IPS-11a (cell line): ENCODE measurements at regions not wholly inside any gene's neighbourhood (a gene's known extent, or its start where the extent isn't known, plus 50 kb on each side); places are given as distances from the start of the nearest gene placed in this dataset.

Experiments used
- H3K4me3 ChIP-seq: one replicate; pipeline ENCODE4 v1.5.1; 2013; ENCODE audit warnings: low read depth, low read length, control low read depth

DNA sequence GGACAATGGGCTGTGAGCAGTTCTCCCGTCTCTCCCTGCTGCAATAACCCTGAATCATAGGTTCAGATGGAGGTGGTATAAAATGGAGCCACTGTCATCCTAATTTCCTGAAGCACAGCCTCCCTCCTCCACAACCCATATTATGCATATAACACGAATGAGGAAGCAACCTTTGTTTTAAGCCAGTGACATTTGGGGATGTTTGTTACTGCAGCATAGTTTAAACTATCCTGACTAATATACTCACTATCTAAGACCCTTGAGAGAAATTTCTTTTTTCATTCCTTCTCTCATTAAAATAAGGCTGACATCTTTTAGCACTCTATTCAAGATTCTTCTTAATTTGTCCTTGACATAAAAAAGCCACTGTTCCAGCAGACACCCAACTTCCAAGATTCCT lies 413.4 kb downstream of the SOX9 start:
- no peak overlapping the region for H3K4me3 ChIP-seq

DNA sequence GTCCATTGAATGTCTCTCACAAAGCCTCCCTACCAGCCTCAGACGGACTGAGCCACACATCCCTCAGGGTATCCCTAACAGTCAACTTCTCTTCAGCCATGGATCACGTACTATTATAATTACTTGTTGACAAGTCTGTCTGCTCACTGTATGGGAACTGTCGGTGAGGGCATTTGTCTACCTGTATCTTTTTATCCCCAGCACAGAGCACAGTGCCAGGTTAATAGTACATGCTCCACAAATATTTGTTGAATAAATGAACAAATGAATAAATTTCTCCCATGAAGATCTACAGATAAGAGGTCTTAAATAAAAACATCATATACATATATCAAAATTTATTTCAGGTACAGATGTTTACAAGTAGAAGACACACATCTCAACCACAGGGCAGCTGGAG lies 414.0 kb downstream of the SOX9 start:
- no peak overlapping the region for H3K4me3 ChIP-seq

DNA sequence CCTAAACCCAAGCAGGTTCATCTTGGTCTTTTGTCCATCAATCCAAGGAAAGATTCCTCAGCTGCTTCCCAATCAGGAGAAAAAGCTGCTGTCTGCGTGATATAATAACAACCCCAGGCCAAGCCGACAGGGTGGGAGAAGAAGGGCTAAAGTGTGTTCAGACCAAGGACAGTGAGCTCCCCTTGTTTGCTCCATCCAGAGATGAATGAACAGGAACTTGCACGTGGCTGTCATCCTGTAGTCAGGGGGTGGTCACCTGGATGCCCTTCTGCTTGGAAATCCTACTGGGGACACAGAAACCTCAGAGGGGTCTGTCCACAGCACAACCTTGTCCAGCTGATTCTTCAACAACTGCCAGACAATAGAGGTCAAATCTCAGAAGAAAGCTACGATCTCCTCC lies 414.5 kb downstream of the SOX9 start:
- no peak overlapping the region for H3K4me3 ChIP-seq

DNA sequence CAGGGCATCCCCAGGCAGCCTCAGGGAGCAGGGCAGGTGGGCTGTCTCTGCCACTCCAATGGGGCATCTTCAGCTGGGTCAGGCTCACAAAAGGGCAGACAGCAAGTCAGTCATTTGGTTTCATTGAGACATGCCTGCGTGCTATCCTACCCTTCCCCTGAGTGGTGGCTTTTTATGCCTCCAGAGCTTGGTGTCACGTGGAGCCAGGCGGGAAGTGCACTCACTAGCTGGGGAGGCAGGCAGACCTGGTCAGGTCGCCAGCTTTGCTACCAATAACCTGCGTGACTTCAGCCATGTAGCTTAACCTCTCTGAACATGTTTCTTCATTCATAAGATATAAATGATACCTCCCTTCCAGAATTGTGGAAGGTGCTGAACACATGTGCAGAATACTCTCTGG lies 415.0 kb downstream of the SOX9 start:
- H3K4me3 ChIP-seq, result no peak overlapping the region

DNA sequence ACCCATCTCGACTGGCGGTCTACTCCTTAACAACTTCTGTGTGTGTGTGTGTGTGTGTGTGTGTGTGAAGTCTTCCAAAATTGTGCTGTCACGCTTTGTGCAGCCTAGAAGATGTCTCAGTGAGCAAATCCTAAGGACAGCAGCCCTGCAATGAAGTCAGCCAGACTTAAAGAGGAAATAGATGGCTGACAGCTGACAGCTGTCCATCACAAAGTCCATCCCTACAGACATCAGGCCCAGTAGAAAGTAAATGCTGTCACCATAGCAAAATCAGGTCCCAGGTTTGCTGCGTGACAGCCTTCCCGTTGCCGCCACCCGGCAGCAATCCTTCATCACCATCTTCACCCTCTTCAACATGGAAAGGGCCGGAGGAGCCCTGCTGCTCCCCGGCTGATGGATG lies 416.0 kb downstream of the SOX9 start:
- no peak overlapping the region for H3K4me3 ChIP-seq

DNA sequence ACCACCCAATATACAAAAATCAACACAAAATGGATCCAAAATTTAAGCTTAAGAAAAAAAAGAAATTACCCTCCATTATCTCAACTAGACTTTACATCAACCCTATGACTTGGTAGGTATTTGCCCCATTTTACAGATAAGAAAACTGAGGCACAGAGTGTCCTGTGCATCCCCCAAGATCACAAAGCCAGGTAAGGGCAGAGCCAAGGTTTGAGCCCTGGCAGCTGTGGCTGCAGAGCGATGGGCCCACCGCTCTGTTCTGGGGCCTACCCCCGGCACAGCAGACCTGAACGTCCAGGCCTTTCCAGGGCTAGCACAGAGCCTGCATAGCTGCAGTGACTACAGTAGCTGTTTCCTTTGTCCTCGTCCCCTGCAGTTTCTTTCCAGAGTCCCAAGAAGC lies 417.6 kb downstream of the SOX9 start:
- H3K4me3 ChIP-seq, result no peak overlapping the region

DNA sequence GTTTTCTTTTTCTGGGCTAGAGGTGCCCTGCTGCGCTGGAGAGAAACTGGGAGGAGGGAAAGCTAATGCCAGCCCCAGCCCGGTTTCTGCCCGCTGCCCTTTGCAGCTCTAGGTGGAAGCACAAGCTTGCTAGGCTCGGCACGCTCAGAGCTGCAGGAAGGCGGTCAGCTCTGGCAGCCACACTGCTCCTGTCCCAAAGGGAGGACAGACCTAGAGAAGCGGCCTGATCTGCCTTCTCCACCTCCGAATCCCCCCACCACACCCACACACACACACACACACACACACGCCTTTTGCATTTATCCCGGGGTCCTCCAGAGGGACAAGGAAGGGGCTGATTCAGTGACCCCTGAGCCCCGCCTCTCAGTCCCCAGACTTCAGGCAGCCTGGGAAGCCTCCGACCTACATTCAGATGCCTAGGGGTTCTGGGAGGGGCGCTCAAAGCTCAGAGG lies 418.1 kb downstream of the SOX9 start:
- no peak overlapping the region for H3K4me3 ChIP-seq

DNA sequence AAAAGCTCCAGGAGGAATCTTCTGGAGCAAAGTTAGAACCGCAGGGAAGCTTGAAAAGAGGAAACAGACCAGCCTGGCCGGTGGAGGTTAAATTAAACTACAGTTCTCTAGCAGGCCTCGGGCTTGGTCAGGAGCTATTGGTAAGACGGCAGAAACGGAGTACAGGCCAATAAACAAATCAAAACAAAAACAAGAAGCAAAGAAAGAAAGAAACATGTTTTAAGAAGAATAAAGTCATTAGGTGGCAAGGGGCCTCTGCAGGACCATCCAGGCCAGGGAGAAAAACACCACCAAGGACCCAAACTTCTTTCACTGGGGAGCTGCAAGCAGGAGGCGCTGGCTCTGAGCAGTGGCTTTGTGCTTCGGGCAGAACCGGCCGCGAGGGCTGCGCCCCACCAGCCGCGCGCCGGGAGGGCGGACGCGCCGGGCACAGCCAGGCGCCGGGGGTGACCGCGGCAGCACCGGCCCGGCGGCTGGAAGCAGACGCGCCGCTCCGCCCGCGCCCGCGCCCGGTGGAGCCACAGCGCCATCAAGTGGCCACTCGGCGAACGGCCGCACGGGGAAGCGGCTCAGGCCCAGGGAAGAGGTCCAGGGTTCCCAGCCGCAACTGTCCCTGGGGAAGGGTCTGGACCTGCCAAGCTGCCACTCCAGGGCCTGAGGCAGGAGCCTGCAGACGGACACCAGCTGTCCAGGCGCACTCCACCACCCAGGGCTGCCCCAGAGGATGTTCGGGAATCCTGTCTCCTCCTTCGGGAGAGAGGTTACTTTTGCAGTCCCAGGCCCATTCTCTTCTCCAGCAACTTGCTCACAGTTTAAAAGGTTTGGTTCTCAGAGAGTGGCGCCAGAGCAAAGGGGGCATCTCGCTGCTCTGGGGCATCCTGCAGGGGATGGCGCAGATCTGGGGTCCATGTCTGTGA lies 419.4 kb downstream of the SOX9 start:
- H3K4me3 ChIP-seq, result no peak overlapping the region

DNA sequence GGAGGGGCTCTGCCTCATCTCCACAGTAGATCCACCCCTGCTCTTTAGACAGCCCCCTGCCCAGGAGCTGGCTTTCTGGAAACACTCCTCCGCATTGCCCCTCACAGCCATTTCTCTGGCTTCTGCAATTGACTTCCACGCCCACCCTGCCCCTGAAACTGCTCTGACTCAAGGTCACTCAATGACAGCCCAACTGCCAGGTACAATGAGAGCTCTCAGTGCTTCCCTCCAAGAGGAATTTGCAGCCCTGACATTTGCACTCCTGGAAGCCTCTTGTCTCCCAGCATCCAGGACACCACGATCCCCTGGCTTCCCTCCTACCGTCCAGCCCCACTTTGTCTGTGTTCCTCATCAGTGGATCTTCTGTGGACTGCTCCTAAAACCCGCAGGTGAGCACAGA lies 421.5 kb downstream of the SOX9 start:
- H3K4me3 ChIP-seq, result no peak overlapping the region

DNA sequence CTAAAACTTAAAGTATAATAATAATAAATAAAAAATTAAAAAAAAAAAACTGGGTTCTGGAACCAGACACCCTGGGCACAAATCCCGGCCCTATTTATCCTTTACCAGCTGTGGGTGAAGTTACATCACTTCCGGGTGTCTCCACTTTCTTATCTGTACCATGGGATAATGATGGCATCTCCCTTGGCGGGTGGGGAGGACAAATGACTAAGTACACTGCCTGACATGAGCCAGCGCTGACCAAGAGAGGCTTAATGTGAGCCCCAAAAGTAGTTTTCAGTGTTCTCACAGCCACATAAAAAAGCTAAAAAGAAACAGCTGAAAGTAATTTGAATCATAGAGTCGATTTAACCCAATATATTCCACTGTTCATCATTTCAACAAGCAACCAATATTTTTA lies 424.9 kb downstream of the SOX9 start:
- H3K4me3 ChIP-seq, result no peak overlapping the region

DNA sequence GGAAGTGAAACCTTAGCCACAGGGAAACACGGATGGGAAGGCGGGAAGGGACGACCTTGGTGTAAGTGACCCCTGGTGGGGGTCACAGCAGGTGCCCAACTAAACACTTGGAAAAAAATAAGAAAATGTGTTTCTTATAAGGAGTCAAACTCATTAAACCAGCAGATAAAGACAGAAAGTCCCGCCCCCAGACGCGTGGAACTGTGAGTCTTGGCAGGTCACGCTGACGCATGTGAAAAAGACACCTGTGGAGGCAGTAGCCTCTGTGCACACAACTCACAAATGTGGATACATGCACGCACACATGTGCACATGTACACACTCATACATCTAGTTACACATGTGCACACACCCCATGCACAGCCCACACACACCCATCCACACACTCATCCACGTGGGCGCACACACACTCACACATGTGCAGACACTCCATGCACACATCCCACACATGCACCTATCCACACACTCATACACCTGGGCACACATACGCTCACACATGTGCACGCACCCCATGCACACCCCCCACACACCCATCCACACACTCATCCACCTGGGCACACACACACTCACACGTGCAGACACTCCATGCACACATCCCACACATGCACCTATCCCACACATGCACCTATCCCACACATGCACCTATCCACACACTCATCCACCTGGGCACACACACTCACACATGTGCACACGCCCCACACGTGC lies 432.4 kb downstream of the SOX9 start:
- H3K4me3 ChIP-seq, result no peak overlapping the region

DNA sequence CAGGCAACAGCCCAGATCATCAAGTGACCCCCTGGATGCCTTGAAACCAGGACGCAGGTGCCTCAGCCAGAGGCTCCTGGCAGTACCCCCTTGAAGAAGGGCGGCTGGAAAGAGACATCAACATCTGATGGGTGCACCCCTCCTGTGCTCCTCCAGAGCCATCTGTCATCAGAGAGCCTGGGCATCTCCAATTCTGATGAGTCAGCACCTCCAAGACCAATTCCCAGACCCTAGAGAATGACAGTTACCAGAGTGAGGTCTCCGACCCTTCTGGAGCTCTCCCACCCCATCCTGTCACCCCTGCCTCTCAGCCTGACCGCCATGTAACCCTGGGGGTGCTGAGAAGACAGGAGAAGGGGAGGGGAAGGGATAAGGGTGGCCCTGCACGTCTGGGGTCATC lies 433.7 kb downstream of the SOX9 start:
- no peak overlapping the region for H3K4me3 ChIP-seq

DNA sequence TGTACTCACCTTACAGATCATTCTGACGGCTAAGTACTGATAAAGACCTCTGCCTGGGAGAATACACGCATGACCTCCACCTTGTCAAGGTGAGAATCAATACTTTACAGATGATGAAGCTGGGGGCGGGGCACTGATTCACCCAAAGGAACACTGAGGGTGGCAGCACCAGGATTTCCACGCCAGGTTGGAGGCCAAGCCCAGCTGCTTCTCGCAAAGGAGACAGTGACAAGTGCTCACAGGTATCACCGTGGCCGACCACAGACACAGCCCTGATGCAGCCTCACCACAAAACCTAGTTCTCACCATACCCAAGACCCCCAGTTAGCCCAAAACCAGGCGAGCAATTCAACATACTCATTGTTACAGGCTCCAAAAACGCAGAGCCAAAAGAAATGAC lies 434.2 kb downstream of the SOX9 start:
- no peak overlapping the region for H3K4me3 ChIP-seq

DNA sequence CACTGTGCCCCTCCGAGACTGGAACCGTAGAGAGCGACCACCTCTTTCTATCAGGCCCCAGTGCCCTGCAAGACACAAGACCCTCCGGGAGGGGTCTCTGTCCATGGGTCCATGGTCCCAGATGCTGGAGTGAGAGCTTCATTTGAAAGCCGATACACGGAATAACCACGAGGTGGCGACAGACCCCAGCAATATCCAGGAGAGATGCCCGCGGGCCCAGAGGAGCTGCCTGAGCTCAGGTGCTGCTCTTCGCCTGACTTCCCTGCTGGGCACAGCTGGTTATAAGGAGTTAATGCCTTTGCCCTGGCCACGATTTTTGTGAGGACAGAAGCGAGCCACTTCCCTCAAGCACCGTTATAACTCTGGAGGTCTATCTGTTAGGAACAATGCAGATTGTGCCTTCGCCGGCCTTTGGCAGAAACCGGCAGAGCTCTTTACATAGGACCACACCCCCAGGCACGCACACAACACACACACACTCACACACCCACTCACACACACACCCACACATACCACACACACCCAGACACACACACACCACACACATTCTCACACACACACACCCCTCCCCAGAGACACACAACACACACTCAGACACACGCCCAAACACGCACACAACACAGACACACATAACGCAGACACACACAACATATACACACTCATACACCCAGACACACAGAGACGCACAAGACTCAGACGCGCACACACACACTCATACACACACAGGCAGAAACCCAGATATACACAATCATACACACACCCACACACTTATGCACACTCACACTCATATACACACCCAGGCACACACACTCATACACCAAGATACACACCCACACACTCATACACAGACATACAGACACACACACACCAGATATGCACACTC lies 436.4 kb downstream of the SOX9 start:
- no peak overlapping the region for H3K4me3 ChIP-seq

DNA sequence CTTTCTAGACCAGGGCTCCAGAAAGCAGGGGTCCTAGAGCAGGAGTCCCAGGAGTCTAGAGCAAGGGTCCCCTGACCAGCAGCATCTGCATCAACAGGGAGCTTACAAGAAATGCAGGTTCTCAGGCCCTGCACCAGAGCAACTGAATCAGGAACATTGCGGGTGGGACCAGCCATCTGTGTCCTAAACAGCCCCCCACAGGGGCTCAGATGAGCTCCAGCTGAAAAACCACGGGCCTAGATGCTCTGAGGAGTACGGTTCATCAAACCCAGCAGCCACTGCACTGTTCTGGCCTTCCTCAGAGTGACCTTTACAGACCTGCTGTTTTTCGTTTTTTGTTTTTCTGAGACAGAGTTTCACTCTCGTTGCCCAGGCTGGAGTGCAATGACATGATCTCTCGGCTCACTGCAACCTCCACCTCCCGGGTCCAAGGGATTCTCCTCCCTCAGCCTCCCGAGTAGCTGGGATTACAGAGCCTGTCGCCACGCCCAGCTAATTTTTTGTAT lies 438.2 kb downstream of the SOX9 start:
- no peak overlapping the region for H3K4me3 ChIP-seq

DNA sequence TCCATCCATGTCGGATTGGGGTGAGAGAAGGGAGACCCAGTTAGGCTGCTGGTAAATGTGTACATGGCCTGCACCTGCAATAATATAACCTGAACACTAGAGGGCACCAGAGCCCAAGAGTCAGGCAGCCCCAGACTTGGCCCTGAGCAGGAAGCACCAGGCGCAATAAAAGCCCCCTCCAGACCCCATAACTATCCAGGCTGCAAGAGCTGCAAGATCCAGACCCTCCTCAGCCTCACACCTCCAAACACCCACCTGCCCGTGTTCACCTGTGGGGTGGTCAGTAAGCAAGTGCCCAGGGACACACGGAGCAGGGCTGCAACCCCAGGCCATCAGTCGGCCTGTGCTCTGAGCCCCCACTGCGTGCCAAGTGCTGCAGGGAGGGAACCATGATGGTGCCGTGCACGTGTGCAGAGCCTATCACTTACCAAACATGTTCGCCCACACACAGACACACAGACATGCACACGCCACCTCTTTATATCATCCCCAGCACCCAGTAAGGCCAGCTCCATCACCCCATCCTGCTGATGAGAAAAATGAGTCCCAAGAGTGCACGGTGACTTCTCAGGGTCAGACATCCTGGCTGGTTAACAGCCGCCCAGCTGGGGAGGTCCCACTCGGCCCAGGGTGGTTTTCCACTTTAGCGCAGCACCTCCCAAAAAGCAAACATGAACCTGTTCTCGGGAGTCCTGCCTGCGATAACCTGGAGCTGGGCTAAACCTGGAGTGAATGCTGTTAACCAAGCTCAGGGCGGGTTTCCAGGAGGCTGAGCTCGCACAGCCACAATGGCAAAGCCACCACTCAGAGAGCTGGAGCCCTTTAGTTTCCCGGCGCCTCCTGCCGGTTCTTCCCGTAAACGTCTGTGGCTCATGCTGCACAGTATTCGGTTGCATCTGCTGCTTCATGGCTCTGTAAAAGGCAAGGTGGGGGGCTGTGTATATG lies 439.8 kb downstream of the SOX9 start:
- no peak overlapping the region for H3K4me3 ChIP-seq

DNA sequence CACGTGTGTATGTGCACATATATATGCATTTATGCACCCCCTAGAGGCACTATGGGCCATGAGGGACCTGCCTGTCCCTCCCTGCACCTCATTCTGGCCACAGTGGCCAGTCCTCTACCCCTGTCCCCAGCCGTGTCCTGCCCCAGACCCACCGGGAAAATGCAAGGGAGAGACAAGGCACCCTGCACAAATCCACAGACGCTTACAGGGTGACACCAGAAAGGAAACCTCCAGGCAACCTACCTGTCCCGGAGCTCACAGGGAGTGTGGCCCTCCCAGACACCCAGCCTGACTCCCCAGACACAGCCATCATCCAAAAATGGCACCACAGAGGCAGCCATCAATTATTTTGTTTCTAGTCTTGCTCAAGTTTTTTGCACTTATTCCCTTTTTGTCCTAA lies 440.4 kb downstream of the SOX9 start:
- H3K4me3 ChIP-seq, result no peak overlapping the region

DNA sequence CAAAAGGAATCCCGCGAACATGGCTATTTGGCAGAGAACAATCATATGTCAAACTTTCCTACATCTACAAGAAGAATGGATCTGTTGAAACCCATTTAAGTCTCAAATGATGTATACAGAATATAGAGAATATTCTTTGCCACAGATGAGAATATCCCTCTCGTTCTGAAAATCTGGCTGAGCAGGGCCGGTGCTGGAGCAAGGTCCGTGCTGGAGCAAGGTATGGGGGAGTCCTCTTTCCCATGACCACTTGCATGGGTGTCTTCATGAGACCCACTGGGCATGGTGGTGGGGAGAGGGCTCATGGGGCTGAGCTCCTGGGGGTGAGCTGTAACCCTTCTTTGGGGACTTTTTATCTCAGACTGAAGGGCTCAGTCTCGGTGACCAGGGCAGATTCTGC lies 440.9 kb downstream of the SOX9 start:
- H3K4me3 ChIP-seq, result no peak overlapping the region

DNA sequence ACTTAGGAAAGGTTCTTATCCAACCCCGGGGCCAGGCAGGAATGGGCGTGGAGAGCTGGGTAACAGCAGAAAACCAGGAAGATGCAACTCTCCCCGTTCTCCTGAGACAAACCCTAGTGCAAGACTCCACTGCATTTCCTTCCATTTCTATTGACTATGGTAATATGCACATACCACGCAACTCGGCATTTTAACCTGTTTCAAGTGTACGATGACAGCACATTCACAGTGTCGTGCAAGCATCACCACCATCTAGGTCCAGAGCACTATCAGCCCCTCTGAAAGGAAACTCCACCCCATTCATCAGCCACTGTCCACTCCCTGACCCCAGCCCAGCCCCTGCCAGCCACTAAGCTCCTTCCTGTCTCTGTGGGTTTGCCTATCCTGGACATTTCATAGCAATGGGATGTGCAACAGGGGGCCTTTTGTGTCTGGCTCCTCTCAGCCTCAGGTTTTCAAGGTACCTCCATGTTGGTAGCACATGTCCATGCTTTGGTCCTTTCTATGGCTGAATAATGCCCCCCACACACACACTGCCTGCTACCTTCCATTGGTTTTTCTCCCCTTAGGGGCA lies 441.9 kb downstream of the SOX9 start:
- no peak overlapping the region for H3K4me3 ChIP-seq

DNA sequence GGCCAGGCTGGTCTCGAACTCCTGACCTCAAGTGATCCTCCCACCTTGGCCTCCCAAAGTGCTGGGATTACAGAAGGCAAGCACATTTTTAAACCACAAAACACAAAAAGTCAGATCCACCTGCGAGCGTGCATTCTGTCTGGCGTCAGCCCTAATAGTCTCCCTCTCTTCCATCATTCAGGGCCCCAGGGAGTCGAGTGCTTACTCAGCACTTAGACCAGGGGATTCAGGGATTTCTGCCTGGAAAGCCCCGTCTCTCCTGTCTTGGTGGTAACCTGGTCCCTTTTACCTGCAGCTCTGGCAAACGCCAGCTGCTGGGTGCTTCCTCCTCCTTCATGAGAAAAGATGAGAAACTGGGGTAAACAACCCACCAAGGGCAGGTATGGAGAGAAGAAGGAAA lies 443.1 kb downstream of the SOX9 start:
- no peak overlapping the region for H3K4me3 ChIP-seq
